Lung (tissue), 11 donors: ENCODE measurements at regions not wholly inside any gene's neighbourhood (a gene's known extent, or its start where the extent isn't known, plus 50 kb on each side); places are given as distances from the start of the nearest gene placed in this dataset.
A peak's percentile ranks its signal among the peaks of the same experiment; 100 is the strongest.
"Not testable (repeated sequence)": the region's sequence is repeated elsewhere in the genome, so short reads cannot be mapped to it uniquely, and the experiment has no call there.

Experiments
- ATAC-seq: fragments of 200-7000 bp; cut with Tn5 transposase; one replicate; pipeline ENCODE4 v1.9.1; 2020; ENCODE audit warnings: moderate number of reproducible peaks; ENCODE audit not compliant: insufficient read depth, low FRiP score
- DNase-seq, 3 donors: peaks; one replicate each; pipeline ENCODE4 v3.0.0-alpha.2; 2013 to 2017
- H3K27ac ChIP-seq, 2 donors: one replicate each; pipeline ENCODE4 v1.5.1; 2013; ENCODE audit warnings: mild to moderate bottlenecking in 2 of 2, moderate library complexity in 2 of 2, control low read depth in 1 of 2, inconsistent platforms in 1 of 2, low read depth in 1 of 2, low read length in 1 of 2
- H3K27me3 ChIP-seq, 3 donors: one replicate each; pipeline ENCODE4 v1.5.1; 2013; ENCODE audit warnings: low read length in 2 of 3; ENCODE audit not compliant: control insufficient read depth in 3 of 3, insufficient read depth in 3 of 3
- H3K36me3 ChIP-seq, 4 donors: one replicate each; pipeline ENCODE4 v1.5.1; 2013; ENCODE audit warnings: low read length in 4 of 4, mild to moderate bottlenecking in 1 of 4, moderate library complexity in 1 of 4; ENCODE audit not compliant: control insufficient read depth in 4 of 4, insufficient read depth in 4 of 4
- H3K4me1 ChIP-seq, 5 donors: one replicate each; pipeline ENCODE4 v1.5.1; 2013; ENCODE audit warnings: low read length in 5 of 5, mild to moderate bottlenecking in 2 of 5, moderate library complexity in 1 of 5; ENCODE audit not compliant: control insufficient read depth in 5 of 5, insufficient read depth in 5 of 5
- H3K4me3 ChIP-seq: one replicate; pipeline ENCODE4 v1.5.1; 2013; ENCODE audit warnings: mild to moderate bottlenecking, control low read depth, moderate library complexity
- H3K9ac ChIP-seq, 2 donors: one replicate each; pipeline ENCODE4 v1.5.1; 2013; ENCODE audit warnings: low read length in 2 of 2, control low read depth in 1 of 2; ENCODE audit not compliant: insufficient read depth in 1 of 2
- H3K9me3 ChIP-seq, 4 donors: one replicate each; pipeline ENCODE4 v1.5.1; 2013; ENCODE audit warnings: low read length in 3 of 4, mild to moderate bottlenecking in 1 of 4, moderate library complexity in 1 of 4; ENCODE audit not compliant: control insufficient read depth in 4 of 4, insufficient read depth in 3 of 4
- WGBS, 2 donors: extraction: QIAGEN DNeasy Blood & Tissue Kit; methylation state at CpG; one replicate each; pipeline ENCODE4 v1.1.7; 2013; 5-methylcytosine and 5-hydroxymethylcytosine counted together
- TF ChIP-seq, protein P1 (sequence below): IDR thresholded peaks from 2 replicates; pipeline ENCODE4 v1.5.1; 2012; ENCODE audit warnings: mild to moderate bottlenecking; ENCODE audit errors: control extremely low read depth, extremely low read depth
- donor health status: control.
- donor health status: control.
- donor health status: Bipolar disorder and iron deficiency.
- donor health status: healthy.
- donor health status: DM: yes; HTN: yes; CAD: no.

DNA sequence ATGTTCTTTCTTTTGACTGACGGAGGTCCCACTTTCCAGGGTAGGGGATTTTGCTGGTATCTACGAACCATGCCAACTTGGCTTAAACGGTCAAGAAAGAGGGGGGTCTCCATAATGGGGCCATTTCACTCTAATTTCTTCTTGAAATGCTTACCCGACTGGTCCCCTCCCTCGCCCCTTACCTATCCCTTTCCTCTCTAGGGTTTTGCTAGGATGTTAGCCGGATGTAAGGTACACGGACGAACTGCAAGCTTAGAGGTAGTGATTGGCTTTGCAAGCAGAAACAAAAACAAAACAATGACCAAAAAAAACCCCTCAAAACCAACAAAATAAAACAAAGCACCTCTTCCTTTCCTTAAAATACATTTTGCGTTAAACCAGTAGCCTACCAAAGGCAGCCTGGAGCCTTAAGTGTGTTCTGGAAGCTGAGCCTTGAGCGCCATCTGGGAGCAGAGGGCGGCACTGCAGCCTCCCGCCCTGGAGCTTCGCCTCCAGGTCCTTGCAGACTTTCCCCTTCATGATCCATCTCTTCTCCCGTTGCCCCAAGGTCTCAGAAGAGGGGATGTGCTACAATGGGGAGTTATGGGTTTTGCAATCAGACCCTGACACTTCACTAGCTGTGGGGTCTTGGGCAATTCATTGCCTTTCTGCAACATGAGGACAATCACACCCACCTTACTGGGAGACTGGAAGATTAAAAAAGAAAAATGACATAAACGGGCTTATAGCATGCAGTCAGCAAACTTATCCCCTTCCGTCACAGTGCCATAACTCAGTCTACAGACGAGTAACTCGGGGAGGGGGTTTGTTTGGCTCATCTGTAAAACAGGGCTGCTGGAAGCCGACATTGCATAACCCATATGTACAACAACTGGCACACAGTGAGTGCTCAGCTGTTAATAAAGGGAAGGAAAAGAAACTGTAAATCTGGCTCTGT is 125.9 kb upstream of the RRN3 start:
- TF ChIP-seq, protein P1, sequence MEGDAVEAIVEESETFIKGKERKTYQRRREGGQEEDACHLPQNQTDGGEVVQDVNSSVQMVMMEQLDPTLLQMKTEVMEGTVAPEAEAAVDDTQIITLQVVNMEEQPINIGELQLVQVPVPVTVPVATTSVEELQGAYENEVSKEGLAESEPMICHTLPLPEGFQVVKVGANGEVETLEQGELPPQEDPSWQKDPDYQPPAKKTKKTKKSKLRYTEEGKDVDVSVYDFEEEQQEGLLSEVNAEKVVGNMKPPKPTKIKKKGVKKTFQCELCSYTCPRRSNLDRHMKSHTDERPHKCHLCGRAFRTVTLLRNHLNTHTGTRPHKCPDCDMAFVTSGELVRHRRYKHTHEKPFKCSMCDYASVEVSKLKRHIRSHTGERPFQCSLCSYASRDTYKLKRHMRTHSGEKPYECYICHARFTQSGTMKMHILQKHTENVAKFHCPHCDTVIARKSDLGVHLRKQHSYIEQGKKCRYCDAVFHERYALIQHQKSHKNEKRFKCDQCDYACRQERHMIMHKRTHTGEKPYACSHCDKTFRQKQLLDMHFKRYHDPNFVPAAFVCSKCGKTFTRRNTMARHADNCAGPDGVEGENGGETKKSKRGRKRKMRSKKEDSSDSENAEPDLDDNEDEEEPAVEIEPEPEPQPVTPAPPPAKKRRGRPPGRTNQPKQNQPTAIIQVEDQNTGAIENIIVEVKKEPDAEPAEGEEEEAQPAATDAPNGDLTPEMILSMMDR, result peak; percentile 44
- ATAC-seq, result peak; percentile 81
- WGBS, 2 donors, result 20 to 50% methylated on average over 4 to 8 of the region's 19 CpGs
- not testable (repeated sequence) for H3K9ac ChIP-seq, H3K4me1 ChIP-seq, H3K27me3 ChIP-seq, H3K9me3 ChIP-seq, H3K36me3 ChIP-seq, H3K27ac ChIP-seq, H3K4me3 ChIP-seq
- peak; percentile 22 to 39 (median 22) for DNase-seq

DNA sequence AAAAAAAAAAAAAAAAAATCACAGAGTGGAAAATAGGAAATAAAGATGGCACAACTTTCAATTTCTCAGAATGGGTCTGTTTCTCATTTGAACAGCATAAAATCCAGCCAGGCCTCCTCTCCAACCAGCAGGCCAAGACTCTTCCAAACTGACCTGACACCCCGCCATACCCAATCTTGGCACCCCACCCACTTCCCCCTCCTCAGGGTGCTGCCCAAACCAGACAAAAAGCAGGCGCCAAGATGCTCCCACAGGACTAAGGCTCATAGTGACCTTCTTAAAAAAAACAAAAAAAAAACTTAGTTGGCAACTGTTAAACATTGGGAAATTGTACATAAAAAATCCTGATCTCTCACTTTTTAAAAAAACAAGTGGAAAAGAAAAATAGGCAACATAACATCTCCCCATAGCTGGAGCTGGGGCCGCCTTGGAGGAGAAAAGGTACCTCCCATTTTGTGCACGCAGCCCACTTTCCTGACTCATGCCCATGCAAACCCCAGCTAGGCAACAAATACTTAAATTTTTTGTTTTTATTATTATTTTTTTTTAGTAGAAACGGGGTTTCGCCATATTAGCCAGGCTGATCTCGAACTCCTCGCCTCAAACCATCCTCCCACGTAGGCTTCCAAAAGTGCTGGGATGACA is 124.9 kb upstream of the RRN3 start:
- 86 to 96% methylated on average over 6 to 7 of the region's 9 CpGs for WGBS, 2 donors
- ATAC-seq, H3K9ac ChIP-seq: not testable (repeated sequence)

DNA sequence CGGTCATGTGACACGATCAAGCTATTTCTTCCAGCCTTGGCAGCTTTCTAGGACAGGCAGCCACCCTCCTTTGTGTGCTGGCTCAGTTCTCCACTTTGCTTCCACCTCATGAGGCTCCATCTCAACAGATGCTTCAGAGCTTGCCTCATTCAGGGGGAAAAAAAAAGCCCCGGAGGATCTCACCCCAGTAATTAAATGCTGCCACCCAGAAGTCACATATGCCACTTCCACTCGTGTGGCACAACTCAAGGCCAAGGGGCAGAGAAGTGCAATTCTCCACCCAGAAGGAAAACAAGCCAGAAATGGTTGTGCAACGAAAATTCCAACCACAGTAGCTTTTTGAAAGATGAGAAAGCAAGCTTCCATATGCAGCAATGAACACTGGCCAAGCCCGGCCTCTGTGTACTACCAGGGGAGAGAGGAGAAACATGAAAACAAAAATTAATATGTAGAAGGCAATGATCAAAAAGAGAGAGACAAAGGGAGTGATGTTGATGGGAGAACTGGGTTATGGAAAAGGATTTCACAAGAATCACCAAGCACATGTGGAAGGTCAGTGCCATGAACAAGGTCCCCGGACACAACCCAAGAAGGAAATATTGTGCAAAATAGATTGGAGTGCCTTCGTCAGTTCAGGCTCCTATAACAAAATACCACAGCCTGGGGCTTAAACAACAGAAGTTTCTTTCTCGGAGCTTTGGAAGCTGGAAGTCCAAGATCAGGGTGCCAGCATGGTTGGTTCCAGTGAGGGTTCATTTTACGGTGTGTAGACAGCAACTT is 113.3 kb upstream of the RRN3 start:
- not testable (repeated sequence) for H3K9me3 ChIP-seq, H3K4me1 ChIP-seq, H3K36me3 ChIP-seq, H3K27me3 ChIP-seq, H3K27ac ChIP-seq, H3K4me3 ChIP-seq, H3K9ac ChIP-seq
- ATAC-seq (peak; percentile 41), DNase-seq (peak; percentile 7 to 56 (median 14))
- 59 to 63% methylated on average over 6 of the region's 10 CpGs for WGBS, 2 donors

More for the DNA sequence above, 124.9 kb upstream of the RRN3 start:
- not testable (repeated sequence) for H3K36me3 ChIP-seq, DNase-seq, H3K9me3 ChIP-seq, H3K4me3 ChIP-seq, H3K27me3 ChIP-seq, H3K27ac ChIP-seq, H3K4me1 ChIP-seq

DNA sequence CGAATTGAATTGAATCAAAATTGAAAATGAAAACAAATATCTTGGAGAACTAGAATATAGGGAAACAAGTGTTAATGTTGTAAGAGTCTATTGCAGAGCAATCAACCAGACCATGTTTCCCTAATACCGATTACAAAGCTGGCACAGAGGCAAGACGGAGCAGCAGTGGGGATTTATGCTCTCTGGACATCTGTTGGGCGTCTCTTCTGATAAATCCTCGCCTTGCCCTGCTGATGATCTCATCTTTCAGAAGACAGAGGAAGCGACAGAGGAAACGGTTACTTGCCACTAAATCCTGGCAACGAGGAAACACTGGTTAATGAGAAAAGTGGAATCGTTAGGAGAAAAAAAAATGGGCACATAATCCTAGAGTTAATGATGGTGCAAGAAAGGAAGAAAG is 112.4 kb upstream of the RRN3 start:
- WGBS, 2 donors, result 11 to 40% methylated on average over 6 of the region's 9 CpGs
- not testable (repeated sequence) for H3K27ac ChIP-seq, H3K36me3 ChIP-seq, H3K9me3 ChIP-seq, H3K27me3 ChIP-seq, ATAC-seq, H3K4me3 ChIP-seq, H3K4me1 ChIP-seq, H3K9ac ChIP-seq
- DNase-seq, result peak in 1 of 3 donors; percentile 10

DNA sequence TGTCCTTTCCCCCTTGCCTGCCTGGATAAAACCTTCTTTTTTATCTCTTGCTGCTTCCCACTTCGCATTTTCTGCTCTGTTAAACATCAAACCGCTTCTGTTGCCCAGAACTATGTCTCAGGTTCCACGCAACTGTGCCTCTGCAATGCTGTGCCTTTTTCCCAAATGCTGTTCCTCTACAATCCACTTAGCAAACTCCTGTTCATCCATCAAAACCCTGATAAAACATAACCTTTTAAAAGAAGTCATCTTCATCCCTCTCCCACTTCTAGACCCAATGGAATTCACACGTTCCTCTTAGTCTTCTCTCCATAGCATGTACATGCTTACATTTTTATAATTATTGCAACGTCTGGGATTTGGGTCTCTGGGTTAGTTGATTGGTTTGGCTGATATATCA is 111.9 kb upstream of the RRN3 start:
- H3K9me3 ChIP-seq, H3K36me3 ChIP-seq, H3K9ac ChIP-seq, H3K4me1 ChIP-seq, H3K4me3 ChIP-seq, ATAC-seq, DNase-seq, H3K27ac ChIP-seq, H3K27me3 ChIP-seq: not testable (repeated sequence)
- 90 to 97% methylated on average over 4 of the region's 5 CpGs for WGBS, 2 donors

DNA sequence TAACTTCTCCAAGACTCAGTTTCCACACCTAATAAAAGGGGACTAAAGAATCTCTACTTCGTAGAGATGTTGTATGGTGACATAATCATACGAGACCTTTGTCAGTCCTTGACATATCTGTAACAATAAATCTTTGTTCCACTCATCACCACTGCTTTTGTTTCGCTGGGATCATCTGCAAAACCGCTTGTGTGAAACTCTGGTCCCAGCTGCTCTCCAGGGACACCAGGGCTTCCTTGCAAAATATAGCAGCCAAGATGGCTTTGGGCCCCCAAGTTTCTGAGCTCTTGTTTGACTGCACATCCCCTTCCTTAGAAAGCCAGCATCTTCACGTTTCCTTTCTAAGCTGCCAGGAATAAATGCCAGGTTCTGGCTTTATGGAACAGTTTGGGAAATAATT is 110.5 kb upstream of the RRN3 start:
- H3K27ac ChIP-seq, ATAC-seq, H3K4me3 ChIP-seq, DNase-seq, H3K4me1 ChIP-seq, H3K27me3 ChIP-seq, H3K9ac ChIP-seq, H3K36me3 ChIP-seq, H3K9me3 ChIP-seq: not testable (repeated sequence)
- WGBS, 2 donors, result 67 to 86% methylated on average over 4 of the region's 5 CpGs

DNA sequence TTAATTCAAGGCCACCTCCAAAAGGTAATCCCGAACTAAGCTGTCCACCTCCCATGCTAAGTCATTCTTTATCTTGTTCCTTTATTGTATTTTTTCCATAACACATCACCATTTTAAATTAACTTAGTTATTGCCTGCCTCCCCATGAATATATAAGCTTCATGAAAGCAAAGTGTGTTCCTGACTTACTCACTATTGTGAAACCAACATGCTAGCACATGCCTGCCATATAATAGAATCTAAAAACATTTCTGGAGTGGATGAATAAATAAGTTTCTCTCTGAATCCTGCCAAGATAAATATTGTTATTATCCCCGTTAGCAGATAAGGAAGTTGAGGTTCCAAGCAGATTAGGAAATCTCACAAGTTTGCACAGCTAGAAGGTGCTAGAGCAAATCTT is 98.7 kb upstream of the RRN3 start:
- not testable (repeated sequence) for DNase-seq, H3K9me3 ChIP-seq, H3K9ac ChIP-seq, ATAC-seq, H3K4me1 ChIP-seq, H3K27ac ChIP-seq, H3K27me3 ChIP-seq, H3K4me3 ChIP-seq, H3K36me3 ChIP-seq
- WGBS, 2 donors, result 91 to 98% methylated on average over 1 of the region's 2 CpGs
